GM12865 (cell line): ENCODE measurements at regions not wholly inside any gene's neighbourhood (a gene's known extent, or its start where the extent isn't known, plus 50 kb on each side); places are given as distances from the start of the nearest gene placed in this dataset.

ENCODE experiments used
- DNase-seq: peaks from one replicate; pipeline ENCODE4 v3.0.0; 2010; ENCODE audit warnings: low read depth
- H3K4me3 ChIP-seq: 2 replicates; pipeline ENCODE4 v1.5.1; 2011; ENCODE audit warnings: mild to moderate bottlenecking, low read depth, low read length, control low read depth
- TF ChIP-seq, protein P1 (sequence below): IDR thresholded peaks from 2 replicates; pipeline ENCODE4 v1.5.1; 2011; ENCODE audit warnings: low read length, control low read depth, low read depth, inconsistent platforms; ENCODE audit not compliant: insufficient read depth; ENCODE audit errors: missing control alignments

- DNase-seq, result no peak
- TF ChIP-seq, protein P1, sequence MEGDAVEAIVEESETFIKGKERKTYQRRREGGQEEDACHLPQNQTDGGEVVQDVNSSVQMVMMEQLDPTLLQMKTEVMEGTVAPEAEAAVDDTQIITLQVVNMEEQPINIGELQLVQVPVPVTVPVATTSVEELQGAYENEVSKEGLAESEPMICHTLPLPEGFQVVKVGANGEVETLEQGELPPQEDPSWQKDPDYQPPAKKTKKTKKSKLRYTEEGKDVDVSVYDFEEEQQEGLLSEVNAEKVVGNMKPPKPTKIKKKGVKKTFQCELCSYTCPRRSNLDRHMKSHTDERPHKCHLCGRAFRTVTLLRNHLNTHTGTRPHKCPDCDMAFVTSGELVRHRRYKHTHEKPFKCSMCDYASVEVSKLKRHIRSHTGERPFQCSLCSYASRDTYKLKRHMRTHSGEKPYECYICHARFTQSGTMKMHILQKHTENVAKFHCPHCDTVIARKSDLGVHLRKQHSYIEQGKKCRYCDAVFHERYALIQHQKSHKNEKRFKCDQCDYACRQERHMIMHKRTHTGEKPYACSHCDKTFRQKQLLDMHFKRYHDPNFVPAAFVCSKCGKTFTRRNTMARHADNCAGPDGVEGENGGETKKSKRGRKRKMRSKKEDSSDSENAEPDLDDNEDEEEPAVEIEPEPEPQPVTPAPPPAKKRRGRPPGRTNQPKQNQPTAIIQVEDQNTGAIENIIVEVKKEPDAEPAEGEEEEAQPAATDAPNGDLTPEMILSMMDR, result no peak
- no peak overlapping the region for H3K4me3 ChIP-seq
Measured at GRCh38 chr20:34163307-34163706, 51.3 kb upstream of the EIF2S2 start.

DNA sequence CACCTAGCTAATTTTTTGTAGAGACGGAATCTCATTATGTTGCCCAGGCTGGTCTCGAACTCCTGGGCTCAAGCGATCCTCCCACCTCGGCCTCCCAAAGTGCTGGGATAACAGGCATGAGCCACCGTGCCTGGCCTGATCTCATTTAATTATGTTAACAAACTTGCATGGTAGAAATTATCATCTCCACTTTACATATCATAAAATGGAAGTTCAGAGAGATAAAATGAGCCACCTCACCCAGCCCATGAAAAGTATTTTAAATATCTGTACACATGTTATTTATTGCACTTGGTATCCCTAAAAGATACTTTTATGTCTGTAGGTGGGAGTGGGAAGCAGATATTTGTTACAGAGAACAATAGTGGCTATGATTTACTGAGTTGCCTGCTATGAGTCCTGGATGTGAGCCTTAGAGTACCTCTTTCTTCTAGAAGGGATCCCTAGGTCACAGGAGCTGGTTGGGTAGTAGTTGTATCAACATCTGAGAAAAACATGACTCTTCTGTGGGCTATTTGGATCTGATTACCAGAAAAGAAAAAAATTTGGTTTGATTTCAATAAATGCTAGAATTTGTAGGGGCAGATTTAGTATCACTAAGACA, 52.4 kb upstream of the EIF2S2 start:
- H3K4me3 ChIP-seq, result no peak overlapping the region
- no peak for DNase-seq
- TF ChIP-seq, protein P1, result no peak

DNA sequence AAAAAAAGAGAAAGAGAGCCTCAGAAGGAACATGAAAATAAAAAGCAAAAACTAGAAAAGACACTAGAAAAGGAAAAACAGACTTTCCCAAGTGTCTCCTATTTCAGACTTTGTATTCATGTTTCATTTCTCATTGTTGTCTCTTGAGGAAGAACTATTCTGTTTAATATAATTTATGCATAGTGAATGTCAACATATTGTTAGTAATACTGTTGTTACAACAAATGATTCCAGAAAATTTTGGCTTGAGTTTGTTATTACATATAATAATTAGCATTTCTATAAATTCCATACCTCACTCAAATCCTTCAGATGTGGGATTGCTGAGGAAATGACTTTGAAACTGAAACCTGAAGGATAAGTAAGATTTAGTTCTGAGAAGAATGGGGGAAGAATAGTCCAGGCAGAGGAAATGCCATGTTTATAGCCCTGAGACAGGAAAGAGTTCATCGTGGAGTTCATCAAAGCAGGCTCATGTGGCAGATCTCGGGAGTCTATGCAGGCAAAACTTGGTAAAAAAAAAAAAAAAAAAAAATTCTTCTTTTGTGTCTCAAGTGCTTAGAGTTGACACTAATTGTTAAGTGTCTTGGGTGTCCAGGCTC, 53.1 kb upstream of the EIF2S2 start:
- TF ChIP-seq, protein P1, result no peak
- no peak for DNase-seq
- no peak overlapping the region for H3K4me3 ChIP-seq

- no peak for DNase-seq
- TF ChIP-seq, protein P1, result no peak
- H3K4me3 ChIP-seq, result no peak overlapping the region
Measured at GRCh38 chr20:34171640-34172039, 59.6 kb upstream of the EIF2S2 start.

- no peak for DNase-seq
- TF ChIP-seq, protein P1, result no peak
- no peak overlapping the region for H3K4me3 ChIP-seq
Measured at GRCh38 chr20:34172926-34173325, 60.9 kb upstream of the EIF2S2 start.

- no peak overlapping the region for H3K4me3 ChIP-seq
- no peak for DNase-seq
- TF ChIP-seq, protein P1, result no peak
Measured at GRCh38 chr20:34175079-34175478, 63.0 kb upstream of the EIF2S2 start.

DNA sequence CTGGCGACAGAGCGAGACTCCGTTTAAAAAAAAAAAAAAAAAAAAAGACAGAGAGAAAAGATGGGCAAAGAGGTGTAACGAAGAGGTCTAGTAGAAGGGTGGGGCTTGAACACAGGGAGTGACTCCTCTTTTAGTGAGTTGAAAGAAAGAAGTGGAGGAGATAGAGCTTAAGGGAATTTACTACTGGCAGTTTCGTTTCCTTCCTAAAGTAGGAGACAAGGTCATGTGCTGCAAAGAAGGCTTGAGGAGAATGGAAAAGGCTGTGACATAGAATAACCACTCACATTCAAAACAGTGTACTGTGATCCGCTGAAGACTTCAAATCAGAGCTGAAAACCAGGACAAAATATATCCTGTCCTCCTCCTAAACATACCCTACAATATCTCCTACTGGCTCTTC, 63.8 kb upstream of the EIF2S2 start:
- DNase-seq, result no peak
- no peak overlapping the region for H3K4me3 ChIP-seq
- TF ChIP-seq, protein P1, result no peak
